CD4-positive, alpha-beta T cell treated with Interferon gamma for 1 hour (primary cell): ENCODE measurements at regions not wholly inside any gene's neighbourhood (a gene's known extent, or its start where the extent isn't known, plus 50 kb on each side); places are given as distances from the start of the nearest gene placed in this dataset.

Source experiments
- DNase-seq: peaks from one replicate; pipeline ENCODE4 v3.0.0-alpha.2; 2020

GRCh38 chr10:36349445-36350078, 707.5 kb upstream of the FZD8 start:
- no peak for DNase-seq

- DNase-seq, result no peak
Measured at GRCh38 chr10:36345807-36346206, 703.7 kb upstream of the FZD8 start.

- no peak for DNase-seq
Measured at GRCh38 chr10:36345175-36345533, 703.1 kb upstream of the FZD8 start.

- DNase-seq, result no peak
Measured at GRCh38 chr10:36344240-36345174, 702.4 kb upstream of the FZD8 start.

GRCh38 chr10:36342781-36343180, 700.7 kb upstream of the FZD8 start:
- DNase-seq, result no peak

- DNase-seq, result no peak
Measured at GRCh38 chr10:36341471-36341870, 699.4 kb upstream of the FZD8 start.

- DNase-seq, result no peak
Measured at GRCh38 chr10:36336315-36336714, 694.2 kb upstream of the FZD8 start.

GRCh38 chr10:36333446-36333845, 691.4 kb upstream of the FZD8 start:
- DNase-seq, result no peak

- DNase-seq, result no peak
Measured at GRCh38 chr10:36332926-36333325, 690.8 kb upstream of the FZD8 start.

- DNase-seq, result no peak
Measured at GRCh38 chr10:36331121-36331520, 689.0 kb upstream of the FZD8 start.

GRCh38 chr10:36325815-36326214, 683.7 kb upstream of the FZD8 start:
- no peak for DNase-seq

GRCh38 chr10:36324831-36325230, 682.7 kb upstream of the FZD8 start:
- DNase-seq, result no peak

GRCh38 chr10:36313142-36313541, 671.0 kb upstream of the FZD8 start:
- DNase-seq, result no peak

- DNase-seq, result no peak
Measured at GRCh38 chr10:36303896-36304295, 661.8 kb upstream of the FZD8 start.

- DNase-seq, result no peak
Measured at GRCh38 chr10:36302086-36302485, 660.0 kb upstream of the FZD8 start.

- no peak for DNase-seq
Measured at GRCh38 chr10:36301539-36301938, 659.4 kb upstream of the FZD8 start.

GRCh38 chr10:36301139-36301538, 659.0 kb upstream of the FZD8 start:
- DNase-seq, result no peak

GRCh38 chr10:36283827-36284226, 641.7 kb upstream of the FZD8 start:
- DNase-seq, result no peak

GRCh38 chr10:36281831-36282331, 639.8 kb upstream of the FZD8 start:
- DNase-seq, result no peak

- no peak for DNase-seq
Measured at GRCh38 chr10:36280890-36281499, 638.9 kb upstream of the FZD8 start.

- DNase-seq, result no peak
Measured at GRCh38 chr10:36280321-36280741, 638.2 kb upstream of the FZD8 start.

GRCh38 chr10:36278176-36278575, 636.1 kb upstream of the FZD8 start:
- no peak for DNase-seq

- no peak for DNase-seq
Measured at GRCh38 chr10:36277459-36277858, 635.4 kb upstream of the FZD8 start.
